Neutrophil (primary cell): ENCODE measurements at regions not wholly inside any gene's neighbourhood (a gene's known extent, or its start where the extent isn't known, plus 50 kb on each side); places are given as distances from the start of the nearest gene placed in this dataset.

ENCODE experiments used
- H3K27ac ChIP-seq: fragments of 200-600 bp; sonication (generic); 2 replicates; pipeline ENCODE4 v1.5.1; 2016; ENCODE audit warnings: mild to moderate bottlenecking, moderate library complexity
- H3K27me3 ChIP-seq: fragments of 200-600 bp; sonication (generic); 2 replicates; pipeline ENCODE4 v1.6.0; 2016; ENCODE audit warnings: mild to moderate bottlenecking
- H3K36me3 ChIP-seq: fragments of 200-600 bp; sonication (generic); 2 replicates; pipeline ENCODE4 v1.5.1; 2017
- H3K4me1 ChIP-seq, 2 experiments: fragments of 200-600 bp in 1 of 2; sonication (generic) in 1 of 2; 1 replicate in 1 of 2; 2 replicates in 1 of 2; pipeline versions ENCODE4 v1.5.1 to v1.6.1; 2013 to 2016; ENCODE audit warnings: low read depth in 1 of 2, low read length in 1 of 2, mild to moderate bottlenecking in 1 of 2, moderate library complexity in 1 of 2; ENCODE audit not compliant: control insufficient read depth in 1 of 2, insufficient read depth in 1 of 2
- H3K4me3 ChIP-seq, 2 experiments: fragments of 200-600 bp in 1 of 2; sonication (generic) in 1 of 2; 1 replicate in 1 of 2; 2 replicates in 1 of 2; pipeline ENCODE4 v1.5.1; 2013 to 2016; ENCODE audit warnings: low read depth in 1 of 2, low read length in 1 of 2, mild to moderate bottlenecking in 1 of 2, moderate library complexity in 1 of 2
- H3K9me3 ChIP-seq: fragments of 200-600 bp; sonication (generic); 2 replicates; pipeline ENCODE4 v1.5.1; 2016
- CTCF ChIP-seq: fragments of 200-600 bp; sonication (generic); IDR thresholded peaks from 2 replicates; pipeline ENCODE4 v1.5.1; 2016; ENCODE audit warnings: antibody characterized with exemption

GRCh38 chr18:46415532-46416252, 241.3 kb downstream of the LOXHD1 start:
- Histone ChIP-seq H3K9me3 (no peaks in the 10 kb centered on the region), H3K4me1 (no peaks in the 10 kb centered on the region)
- TF ChIP-seq CTCF: no peak

GRCh38 chr18:46416706-46417638, 240.0 kb downstream of the LOXHD1 start:
- H3K27me3 ChIP-seq: peaks cover 10% of the 10 kb centered on the region
- H3K9me3 ChIP-seq: no peaks in the 10 kb centered on the region
- no peaks in the 10 kb centered on the region for H3K4me1 ChIP-seq
- no peak overlapping the region for H3K4me3 ChIP-seq
- no peak for TF ChIP-seq CTCF
- no peaks in the 10 kb centered on the region for H3K36me3 ChIP-seq
- no peak overlapping the region for H3K27ac ChIP-seq

More at GRCh38 chr18:46415532-46416252, 241.3 kb downstream of the LOXHD1 start:
- Histone ChIP-seq H3K36me3 (no peaks in the 10 kb centered on the region), H3K27me3 (peaks cover 10% of the 10 kb centered on the region), H3K27ac (no peak overlapping the region), H3K4me3 (no peak overlapping the region)

- H3K9me3 ChIP-seq: no peaks in the 10 kb centered on the region
- H3K36me3 ChIP-seq: no peaks in the 10 kb centered on the region
- no peak overlapping the region for H3K27ac ChIP-seq
- TF ChIP-seq CTCF: no peak
- no peaks in the 10 kb centered on the region for H3K4me1 ChIP-seq
- no peak overlapping the region for H3K4me3 ChIP-seq
- H3K27me3 ChIP-seq: peaks cover 10% of the 10 kb centered on the region
Observed at GRCh38 chr18:46418663-46419260, 238.3 kb downstream of the LOXHD1 start.

GRCh38 chr18:46419391-46420141, 237.5 kb downstream of the LOXHD1 start:
- H3K27ac ChIP-seq: no peak overlapping the region
- TF ChIP-seq CTCF: no peak
- H3K9me3 ChIP-seq: no peaks in the 10 kb centered on the region
- peaks cover 10% of the 10 kb centered on the region for H3K27me3 ChIP-seq
- H3K4me3 ChIP-seq: no peak overlapping the region
- no peaks in the 10 kb centered on the region for H3K4me1 ChIP-seq
- no peaks in the 10 kb centered on the region for H3K36me3 ChIP-seq

GRCh38 chr18:46421973-46422551, 235.0 kb downstream of the LOXHD1 start:
- TF ChIP-seq CTCF: no peak
- Histone ChIP-seq H3K36me3 (no peaks in the 10 kb centered on the region), H3K4me1 (no peaks in the 10 kb centered on the region), H3K27me3 (peaks cover 21% of the 10 kb centered on the region), H3K4me3 (no peak overlapping the region), H3K9me3 (no peaks in the 10 kb centered on the region), H3K27ac (no peak overlapping the region)
